HUDEP-2 (cell line): ENCODE measurements at regions not wholly inside any gene's neighbourhood (a gene's known extent, or its start where the extent isn't known, plus 50 kb on each side); places are given as distances from the start of the nearest gene placed in this dataset.
"Not testable (repeated sequence)": the region's sequence is repeated elsewhere in the genome, so short reads cannot be mapped to it uniquely, and the experiment has no call there.

ENCODE experiments used
- DNase-seq, 76 experiments: peaks; one replicate each; lab custom pipeline; 2025; ENCODE audit not compliant: unreplicated experiment in 76 of 76; lab: John Stamatoyannopoulos, UW

GRCh38 chr20:56689318-56689717 lies 60.2 kb downstream of the TFAP2C start:
- no peak for DNase-seq

- DNase-seq = no peak
Measured at GRCh38 chr20:56689852-56690485, 60.9 kb downstream of the TFAP2C start.

GRCh38 chr20:56690531-56691175 lies 61.5 kb downstream of the TFAP2C start:
- DNase-seq = no peak

- no peak for DNase-seq
Measured at GRCh38 chr20:56691325-56691998, 62.4 kb downstream of the TFAP2C start.

- no peak for DNase-seq
Measured at GRCh38 chr20:56693217-56693616, 64.1 kb downstream of the TFAP2C start.

GRCh38 chr20:56697476-56697875 lies 68.4 kb downstream of the TFAP2C start:
- no peak for DNase-seq

- DNase-seq = no peak
Measured at GRCh38 chr20:56698297-56698696, 69.2 kb downstream of the TFAP2C start.

- no peak for DNase-seq
Measured at GRCh38 chr20:56698749-56699148, 69.6 kb downstream of the TFAP2C start.

GRCh38 chr20:56702931-56703840 lies 74.1 kb downstream of the TFAP2C start:
- DNase-seq = no peak

GRCh38 chr20:56706867-56707360 lies 77.8 kb downstream of the TFAP2C start:
- DNase-seq = no peak

GRCh38 chr20:56708991-56709390 lies 79.9 kb downstream of the TFAP2C start:
- no peak for DNase-seq

- DNase-seq = no peak
Measured at GRCh38 chr20:56710125-56710524, 81.0 kb downstream of the TFAP2C start.

GRCh38 chr20:56710577-56710976 lies 81.5 kb downstream of the TFAP2C start:
- DNase-seq = not testable (repeated sequence)

- no peak for DNase-seq
Measured at GRCh38 chr20:56711018-56711417, 81.9 kb downstream of the TFAP2C start.

GRCh38 chr20:56715309-56715708 lies 86.2 kb downstream of the TFAP2C start:
- no peak for DNase-seq

- no peak for DNase-seq
Measured at GRCh38 chr20:56715902-56716519, 86.9 kb downstream of the TFAP2C start.

- no peak for DNase-seq
Measured at GRCh38 chr20:56716806-56717205, 87.7 kb downstream of the TFAP2C start.

GRCh38 chr20:56718816-56719215 lies 89.7 kb downstream of the TFAP2C start:
- no peak for DNase-seq

GRCh38 chr20:56720620-56721213 lies 91.6 kb downstream of the TFAP2C start:
- DNase-seq = no peak

- DNase-seq = peak in 2 of 76 experiments; percentile 2 to 15
Measured at GRCh38 chr20:56722042-56722441, 92.9 kb downstream of the TFAP2C start.
